ENCODE measurements at regions not wholly inside any gene's neighbourhood (a gene's known extent, or its start where the extent isn't known, plus 50 kb on each side); places are given as distances from the start of the nearest gene placed in this dataset.

DNA sequence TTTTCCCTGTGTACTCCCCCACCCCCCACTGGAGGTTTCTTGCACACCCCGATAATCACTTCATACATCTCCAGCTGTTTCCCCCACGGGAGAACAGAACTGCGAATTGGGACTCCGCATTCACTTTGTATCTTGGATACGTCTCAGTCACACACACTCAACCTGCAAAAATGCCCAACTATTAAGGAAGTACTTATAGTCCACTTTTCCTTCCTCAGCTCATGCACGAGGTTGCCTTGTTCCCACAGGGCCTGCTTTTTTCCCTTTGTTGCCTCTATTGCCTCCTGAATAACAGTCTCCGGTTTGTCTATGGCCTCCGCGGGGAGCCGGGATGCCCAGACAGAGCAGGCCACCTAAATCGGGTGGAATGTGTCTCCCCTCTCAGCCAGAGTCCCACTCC is 282.3 kb downstream of the PYDC2 start:
- no peak for DNase-seq

DNA sequence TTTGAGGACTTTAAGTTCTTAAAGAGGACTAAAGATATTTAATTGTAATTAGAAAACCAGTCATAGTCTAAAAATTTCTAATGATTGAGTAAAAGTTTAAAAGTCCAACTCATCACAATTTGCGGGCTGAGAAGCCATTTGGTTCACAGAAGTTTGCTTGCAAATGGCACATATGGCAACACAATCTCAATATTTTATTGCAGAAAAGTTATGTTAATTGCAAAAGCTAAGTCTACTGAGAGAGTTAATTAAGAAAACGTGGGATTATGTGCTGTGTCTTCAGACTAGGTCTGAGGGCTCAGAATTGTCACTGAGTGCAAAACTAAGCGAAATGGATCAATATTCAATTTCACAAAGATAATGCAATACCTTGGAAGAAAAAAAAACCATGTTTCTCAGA is 289.7 kb downstream of the PYDC2 start:
- DNase-seq = no peak

- no peak for DNase-seq
These were observed 292.2 kb downstream of the PYDC2 start for GRCh38 chr3:191753196-191753595.

GRCh38 chr3:191761906-191762305 is 300.9 kb downstream of the PYDC2 start:
- DNase-seq = no peak

- DNase-seq = no peak
These were observed 301.5 kb downstream of the PYDC2 start for GRCh38 chr3:191762323-191762960.

GRCh38 chr3:191768421-191768820 is 307.5 kb downstream of the PYDC2 start:
- DNase-seq = no peak

DNA sequence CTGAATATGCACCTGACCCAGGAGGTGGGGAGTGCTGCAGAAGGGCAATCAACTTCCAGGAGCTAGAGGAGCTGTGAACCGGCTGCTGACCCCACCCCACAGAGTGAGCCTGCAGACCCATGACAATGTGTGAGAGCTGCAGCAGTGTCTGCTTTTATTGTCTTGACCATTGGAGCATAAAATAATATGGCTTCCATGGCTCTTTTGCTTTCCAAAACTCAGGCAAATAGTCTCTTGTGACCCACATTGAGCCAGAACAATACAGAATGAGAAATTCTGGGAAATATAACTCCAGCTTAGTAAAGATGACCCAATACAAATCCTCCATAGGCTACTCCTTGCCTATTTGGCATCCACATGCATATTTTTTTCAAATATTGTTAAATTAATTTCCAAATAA is 309.6 kb downstream of the PYDC2 start:
- no peak for DNase-seq

- DNase-seq = no peak
These were observed 313.5 kb downstream of the PYDC2 start for GRCh38 chr3:191774485-191774884.

GRCh38 chr3:191775451-191776233 is 314.7 kb downstream of the PYDC2 start:
- DNase-seq = no peak

DNA sequence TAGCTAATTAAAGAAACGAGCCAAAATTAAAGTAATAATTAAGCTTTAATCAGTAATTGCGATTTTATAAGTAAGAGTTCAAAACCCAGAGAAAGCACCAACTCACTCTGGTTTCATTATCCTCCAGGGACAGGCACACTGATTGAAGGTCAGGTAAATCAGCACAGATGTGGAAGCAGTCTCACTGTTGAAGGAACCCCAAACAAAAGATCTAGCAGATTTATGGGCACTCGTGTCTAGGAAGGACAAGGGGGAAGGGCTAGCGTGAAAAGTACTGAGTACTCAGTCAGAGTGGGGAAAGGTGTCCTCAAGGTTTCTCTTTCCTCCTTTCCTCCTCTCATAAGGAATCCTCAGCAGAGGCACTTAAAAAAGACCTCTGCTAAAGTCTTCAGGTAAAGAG is 320.1 kb downstream of the PYDC2 start:
- DNase-seq = no peak

DNA sequence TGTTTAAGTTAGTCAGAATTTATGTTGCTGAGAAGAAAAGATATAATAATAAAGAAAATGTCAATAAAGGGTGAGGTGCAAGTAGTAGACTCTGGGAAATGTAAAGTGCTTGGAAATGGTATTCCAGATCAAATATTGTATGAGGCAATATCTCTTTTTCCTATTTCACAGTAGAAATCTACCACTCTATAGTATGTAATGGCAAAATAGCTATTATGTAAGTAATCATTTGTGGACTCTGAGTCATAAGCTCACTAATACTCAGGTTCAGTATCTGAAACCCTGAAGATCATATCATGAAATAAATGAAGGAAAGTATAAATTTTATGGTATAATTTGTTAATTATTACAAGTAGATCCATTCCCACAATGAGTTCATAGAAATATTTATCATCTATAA is 322.1 kb downstream of the PYDC2 start:
- no peak for DNase-seq

DNA sequence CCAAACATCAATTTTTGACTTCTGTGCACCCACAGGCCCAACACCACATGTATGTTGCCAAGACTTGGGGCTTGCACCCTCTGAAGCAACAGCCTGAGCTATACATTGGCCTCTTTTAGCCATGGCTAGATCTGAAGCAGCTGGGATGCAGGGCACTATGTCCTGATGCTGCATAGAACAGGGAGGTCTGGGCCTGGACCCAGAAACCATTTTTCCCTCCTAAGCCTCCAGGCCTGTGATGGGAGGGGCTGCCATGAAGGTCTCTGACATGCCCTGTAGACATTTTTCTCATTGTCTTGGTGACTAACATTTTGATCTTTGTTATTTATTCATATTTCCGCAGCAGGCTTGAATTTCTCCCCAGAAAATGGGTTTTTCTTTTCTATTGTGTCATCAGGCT is 330.0 kb downstream of the PYDC2 start:
- no peak for DNase-seq

DNA sequence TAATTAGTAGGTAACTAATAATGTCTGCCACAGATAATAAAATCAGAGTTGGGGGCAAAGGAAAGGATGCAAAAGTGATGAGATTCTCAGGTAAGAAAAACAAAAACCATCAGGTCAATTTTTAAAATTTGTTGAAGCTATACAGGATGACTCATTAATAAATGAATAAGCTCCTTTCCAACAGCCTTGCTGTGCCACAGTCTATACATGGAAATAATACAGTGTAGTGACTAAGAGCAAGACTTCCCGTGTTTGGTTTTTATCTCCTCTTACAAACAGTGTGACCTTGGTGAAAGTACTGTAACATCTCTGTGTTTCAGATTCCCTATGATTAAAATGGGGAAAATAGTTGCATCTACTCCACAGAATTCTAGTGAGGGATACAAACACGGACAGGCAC is 331.6 kb downstream of the PYDC2 start:
- DNase-seq = no peak

DNA sequence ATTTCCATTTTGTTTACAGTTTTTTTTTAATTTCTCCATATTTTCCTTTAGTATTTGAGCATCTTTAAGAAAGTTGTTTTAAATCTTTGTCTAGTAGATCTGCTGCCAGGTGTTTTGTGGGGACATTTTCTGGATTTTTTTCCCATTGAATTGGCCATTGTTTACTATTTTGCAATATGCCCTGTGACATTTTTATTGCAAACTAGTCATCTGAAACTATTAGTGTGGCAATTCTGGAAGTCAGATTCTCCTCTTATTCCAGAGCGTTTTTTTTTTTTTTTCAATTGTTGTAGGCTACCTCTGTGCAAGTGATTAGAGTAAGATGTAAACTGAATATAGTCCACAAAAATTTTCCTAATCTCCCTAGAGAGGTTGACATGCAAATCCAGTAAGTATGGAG is 334.2 kb downstream of the PYDC2 start:
- DNase-seq = no peak

DNA sequence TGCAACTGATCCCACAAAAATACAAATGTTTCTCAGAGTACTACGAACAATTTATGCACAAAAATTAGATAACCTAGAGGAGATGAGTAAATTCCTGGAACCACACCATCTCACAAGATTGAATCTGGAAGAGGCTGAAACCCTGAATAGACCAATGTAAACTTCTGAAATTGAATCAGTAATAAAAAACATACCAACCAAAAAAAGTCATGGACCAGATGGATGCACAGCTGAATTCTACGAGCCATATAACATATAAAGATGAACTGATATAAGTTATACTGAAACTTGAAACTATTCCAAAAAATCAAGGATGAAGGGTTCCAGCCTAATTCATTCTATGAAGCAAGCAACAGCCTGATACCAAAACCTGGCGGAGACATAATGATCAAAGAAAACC is 336.3 kb downstream of the PYDC2 start:
- DNase-seq = no peak

- DNase-seq = no peak
These were observed 341.7 kb downstream of the PYDC2 start for GRCh38 chr3:191802671-191803070.

GRCh38 chr3:191804935-191805334 is 344.0 kb downstream of the PYDC2 start:
- no peak for DNase-seq

DNA sequence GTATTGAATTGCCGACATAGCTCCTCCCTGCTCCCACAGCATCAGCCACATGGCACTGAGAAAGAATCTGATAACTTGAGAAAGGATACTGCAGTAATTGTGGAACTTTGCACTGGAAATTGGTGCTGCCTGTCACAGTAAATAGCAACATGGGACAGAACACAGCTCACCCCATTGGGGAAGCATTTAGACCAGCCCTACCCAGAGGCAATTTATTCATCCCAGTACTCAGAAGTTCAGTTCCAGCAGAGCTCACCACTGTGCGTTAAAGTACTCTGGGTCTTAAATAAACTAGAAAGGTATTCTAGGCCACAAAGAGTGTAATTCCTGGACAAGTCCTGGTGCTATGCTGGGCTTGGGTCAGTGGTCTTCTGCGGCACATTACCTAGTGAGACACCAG is 347.1 kb downstream of the PYDC2 start:
- no peak for DNase-seq

DNA sequence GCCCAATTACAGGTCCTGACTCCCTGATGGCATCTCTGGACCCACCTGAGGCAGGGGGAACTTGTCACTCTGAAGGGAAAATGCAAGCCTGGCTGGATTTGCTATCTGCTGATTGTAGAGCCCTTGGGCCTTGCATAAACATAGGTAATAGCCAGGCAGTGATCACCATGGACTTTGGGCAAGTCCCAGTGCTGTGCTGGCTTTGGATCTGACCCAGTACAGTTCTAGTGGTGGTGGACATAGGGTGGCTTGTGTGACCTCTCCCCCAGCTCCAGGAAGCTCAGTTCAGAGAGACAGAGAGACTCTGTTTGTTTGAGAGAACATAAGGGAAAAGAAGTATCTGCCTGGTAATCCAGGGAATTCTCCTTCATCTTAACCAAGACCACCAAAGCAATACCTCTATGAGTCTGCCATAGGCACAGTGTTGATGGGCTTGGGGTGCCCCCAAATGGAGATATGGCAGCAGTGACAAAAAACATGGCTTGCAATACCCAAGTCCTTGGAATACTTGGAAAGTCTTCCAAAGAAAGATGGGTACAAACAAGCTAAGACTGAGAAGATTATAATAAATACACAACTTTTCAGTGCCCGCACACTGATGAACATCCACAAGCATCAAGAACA is 348.5 kb downstream of the PYDC2 start:
- no peak for DNase-seq

- DNase-seq = no peak
These were observed 352.3 kb downstream of the PYDC2 start for GRCh38 chr3:191813245-191813644.

DNA sequence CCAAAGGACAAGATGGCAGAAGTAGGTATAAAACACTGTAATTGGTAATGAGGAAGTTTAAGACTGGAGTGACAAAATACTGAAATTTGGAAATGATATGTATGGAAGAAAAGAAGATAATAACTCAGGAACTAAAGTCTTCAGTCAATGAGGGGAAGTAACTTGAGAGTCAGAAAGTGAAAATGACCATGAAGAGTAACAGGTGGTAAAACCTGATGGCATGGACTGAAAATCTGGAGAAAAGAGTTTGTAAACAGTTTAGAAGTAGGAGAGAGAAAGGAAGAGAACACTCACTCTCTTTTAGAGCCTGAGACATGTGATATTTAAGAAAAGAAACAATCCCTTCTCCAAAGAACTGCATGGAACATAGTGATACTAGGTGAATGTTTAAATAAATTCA is 387.9 kb downstream of the PYDC2 start:
- no peak for DNase-seq

GRCh38 chr3:191859531-191859930 is 398.6 kb downstream of the PYDC2 start:
- DNase-seq = no peak

DNA sequence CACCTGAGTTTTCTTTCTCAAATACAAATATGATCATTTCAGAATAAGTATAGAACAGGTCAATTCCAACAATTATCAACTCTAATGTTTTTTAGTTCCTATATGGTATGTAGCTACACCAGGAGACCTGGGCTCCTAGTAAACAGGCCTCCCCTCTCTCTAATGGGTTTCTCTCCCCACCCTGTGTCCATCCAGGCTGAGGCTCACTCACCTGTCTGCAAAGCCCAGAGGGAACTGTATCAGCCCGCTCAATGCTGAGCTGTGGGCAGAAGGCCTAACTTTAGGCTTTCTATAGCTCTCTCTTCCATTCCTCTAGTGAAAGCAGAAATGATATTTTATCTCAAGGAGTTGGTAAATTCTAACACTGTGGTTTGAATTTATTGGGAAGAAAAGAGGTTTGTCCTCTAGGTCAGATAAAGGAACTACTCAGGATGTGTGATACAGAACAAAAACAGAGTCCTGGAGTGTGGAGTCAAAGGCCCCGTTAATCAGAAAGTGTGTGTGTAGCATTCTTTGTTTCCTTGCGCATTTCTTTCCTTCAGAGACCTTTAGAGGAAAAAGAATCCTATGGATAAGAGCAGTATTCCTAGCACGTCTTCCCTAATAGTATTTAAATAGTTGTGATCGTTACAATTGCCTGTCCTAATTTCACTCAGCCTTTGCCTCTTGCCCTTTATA is 408.9 kb downstream of the PYDC2 start:
- no peak for DNase-seq

DNA sequence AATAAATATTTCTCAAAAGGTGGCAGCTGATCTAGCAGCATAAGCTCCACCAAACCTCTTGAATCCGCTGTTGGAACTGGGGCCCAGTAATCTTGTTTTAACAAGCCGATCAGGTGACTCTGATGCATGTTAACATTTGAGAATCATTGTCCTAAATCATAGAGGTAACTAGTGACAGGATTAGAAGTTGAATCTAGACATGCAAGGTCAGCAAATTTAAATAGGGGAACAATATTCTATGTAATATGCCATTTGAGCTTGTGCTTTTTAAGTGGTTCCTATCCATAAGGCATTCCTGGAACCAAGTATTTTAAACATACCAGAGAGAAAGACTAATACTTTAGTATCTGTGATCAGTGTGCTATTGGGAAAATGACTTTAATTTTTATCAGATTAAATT is 412.8 kb downstream of the PYDC2 start:
- no peak for DNase-seq

Data from suppressor macrophage treated with lipopolysaccharide for 1 hour (primary cell).